CD4-positive, alpha-beta memory T cell (primary cell): ENCODE measurements at regions not wholly inside any gene's neighbourhood (a gene's known extent, or its start where the extent isn't known, plus 50 kb on each side); places are given as distances from the start of the nearest gene placed in this dataset.
A peak's percentile ranks its signal among the peaks of the same experiment; 100 is the strongest.

Experiments used
- CTCF ChIA-PET: fragments of 350-600 bp; sonication (Branson Sonifier 250); formaldehyde crosslinking; loops from one replicate; lab custom pipeline; 2021; ENCODE audit warnings: inconsistent platforms; ENCODE audit not compliant: partially characterized antibody; lab: Charles Lee
- POLR2A ChIA-PET: fragments of 350-600 bp; sonication (Branson Sonifier 250); formaldehyde crosslinking; loops from one replicate; lab custom pipeline; 2021; ENCODE audit not compliant: partially characterized antibody; lab: Charles Lee
- DNase-seq, 5 donors: peaks; one replicate each; pipeline versions ENCODE4 v3.0.0 to v3.0.0-alpha.2; 2020 to 2022; ENCODE audit warnings: mixed read lengths in 1 of 5
- H3K27ac ChIP-seq: one replicate; pipeline ENCODE4 v1.7.0; 2013; ENCODE audit warnings: low read depth, low read length
- H3K27me3 ChIP-seq: 2 replicates; pipeline ENCODE4 v1.7.0; 2013; ENCODE audit warnings: mild to moderate bottlenecking, low read length, moderate library complexity; ENCODE audit not compliant: insufficient read depth
- H3K36me3 ChIP-seq: 2 replicates; pipeline ENCODE4 v1.7.0; 2013; ENCODE audit warnings: mild to moderate bottlenecking, low read length, moderate library complexity; ENCODE audit not compliant: insufficient read depth
- H3K4me1 ChIP-seq: 2 replicates; pipeline ENCODE4 v1.7.0; 2013; ENCODE audit warnings: mild to moderate bottlenecking, low read length, moderate library complexity; ENCODE audit not compliant: insufficient read depth
- H3K4me3 ChIP-seq, 2 donors: one replicate each; pipeline ENCODE4 v1.7.0; 2013; ENCODE audit warnings: low read length in 2 of 2, mild to moderate bottlenecking in 1 of 2
- H3K9me3 ChIP-seq, 2 donors: one replicate each; pipeline ENCODE4 v1.7.0; 2013; ENCODE audit warnings: low read length in 2 of 2, control low read depth in 1 of 2; ENCODE audit not compliant: control insufficient read depth in 1 of 2
- H3K27ac Mint-ChIP-seq, 7 donors: one replicate each; pipeline ENCODE4 v1.8.0; 2020 to 2021; ENCODE audit warnings: mixed read lengths in 7 of 7, mild to moderate bottlenecking in 6 of 7, inconsistent platforms in 3 of 7, moderate library complexity in 3 of 7
- H3K27me3 Mint-ChIP-seq, 2 donors: one replicate each; pipeline ENCODE4 v1.8.0; 2020 to 2021; ENCODE audit warnings: mixed read lengths in 2 of 2
- H3K36me3 Mint-ChIP-seq, 2 donors: one replicate each; pipeline ENCODE4 v1.8.0; 2020 to 2021; ENCODE audit warnings: mixed read lengths in 2 of 2, inconsistent platforms in 1 of 2, mild to moderate bottlenecking in 1 of 2
- H3K4me1 Mint-ChIP-seq, 4 donors: one replicate each; pipeline ENCODE4 v1.8.0; 2020 to 2021; ENCODE audit warnings: mixed read lengths in 4 of 4, mild to moderate bottlenecking in 1 of 4
- H3K4me3 Mint-ChIP-seq, 8 donors: one replicate each; pipeline ENCODE4 v1.8.0; 2020 to 2021; ENCODE audit warnings: mixed read lengths in 8 of 8, mild to moderate bottlenecking in 7 of 8, moderate library complexity in 6 of 8, inconsistent platforms in 3 of 8
- H3K9me3 Mint-ChIP-seq, 8 donors: one replicate each; pipeline ENCODE4 v1.8.0; 2020 to 2021; ENCODE audit warnings: mixed read lengths in 8 of 8, mild to moderate bottlenecking in 5 of 8, inconsistent platforms in 3 of 8, moderate library complexity in 1 of 8
- intact Hi-C: fragments of 100-400 bp; cut with micrococcal nuclease; formaldehyde crosslinking; loops from one replicate; pipeline ENCODE4 v1.15.1; 2023

GRCh38 chr2:48120759-48121242, 193.7 kb upstream of the FOXN2 start:
- no peak for DNase-seq
- no peaks in the 10 kb centered on the region for H3K36me3 Mint-ChIP-seq
- no peaks in the 10 kb centered on the region for H3K9me3 Mint-ChIP-seq
- H3K27ac Mint-ChIP-seq: no peak overlapping the region
- Histone ChIP-seq H3K27me3 (no peaks in the 10 kb centered on the region), H3K4me3 (no peak overlapping the region), H3K9me3 (no peaks in the 10 kb centered on the region), H3K36me3 (no peaks in the 10 kb centered on the region), H3K4me1 (no peaks in the 10 kb centered on the region), H3K27ac (no peak overlapping the region)
- H3K27me3 Mint-ChIP-seq: no peaks in the 10 kb centered on the region
- intact Hi-C loops: no loop called here
- H3K4me3 Mint-ChIP-seq: no peak overlapping the region
- POLR2A ChIA-PET: no interaction called here
- CTCF ChIA-PET: no interaction called here
- peaks cover 0 to 5% (median 1%) of the 10 kb centered on the region in 4 donors for H3K4me1 Mint-ChIP-seq

GRCh38 chr2:48122166-48122565, 192.3 kb upstream of the FOXN2 start:
- no peaks in the 10 kb centered on the region for H3K36me3 ChIP-seq
- H3K9me3 ChIP-seq: no peaks in the 10 kb centered on the region
- intact Hi-C loops: no loop called here
- Mint-ChIP-seq H3K36me3 (no peaks in the 10 kb centered on the region), H3K4me1 (peaks cover 0 to 5% (median 1%) of the 10 kb centered on the region in 4 donors), H3K27ac (peak overlapping the region in 2 of 7 donors; percentile 2 to 60), H3K9me3 (no peaks in the 10 kb centered on the region), H3K4me3 (peak overlapping the region in 1 of 8 donors; percentile 11), H3K27me3 (no peaks in the 10 kb centered on the region)
- no peaks in the 10 kb centered on the region for H3K27me3 ChIP-seq
- POLR2A ChIA-PET: no interaction called here
- H3K27ac ChIP-seq: no peak overlapping the region
- H3K4me1 ChIP-seq: no peaks in the 10 kb centered on the region
- no peak for DNase-seq
- no peak overlapping the region for H3K4me3 ChIP-seq
- CTCF ChIA-PET: interaction anchor here (0.6 kb wide), 1 partner anchor 8 kb away, joined by 5 read pairs; no protein-coding TSS in a partner anchor

- Histone ChIP-seq H3K9me3 (no peaks in the 10 kb centered on the region), H3K4me1 (no peaks in the 10 kb centered on the region), H3K4me3 (no peak overlapping the region), H3K36me3 (no peaks in the 10 kb centered on the region), H3K27me3 (no peaks in the 10 kb centered on the region), H3K27ac (no peak overlapping the region)
- no peaks in the 10 kb centered on the region for H3K36me3 Mint-ChIP-seq
- ChIA-PET POLR2A (no interaction called here), CTCF (interaction anchor here (1.9 kb wide), 1 partner anchor 11 kb away, joined by 4 read pairs; no protein-coding TSS in a partner anchor)
- H3K27me3 Mint-ChIP-seq: no peaks in the 10 kb centered on the region
- no peak overlapping the region for H3K27ac Mint-ChIP-seq
- H3K9me3 Mint-ChIP-seq: peaks cover 0 to 4% (median 0%) of the 10 kb centered on the region in 8 donors
- peaks cover 0 to 5% (median 1%) of the 10 kb centered on the region in 4 donors for H3K4me1 Mint-ChIP-seq
- intact Hi-C loops: no loop called here
- no peak for DNase-seq
- H3K4me3 Mint-ChIP-seq: no peak overlapping the region
Observed at GRCh38 chr2:48124592-48124991, 189.9 kb upstream of the FOXN2 start.

GRCh38 chr2:48126162-48126561, 188.3 kb upstream of the FOXN2 start:
- peaks cover 4 to 8% (median 5%) of the 10 kb centered on the region in 4 donors for H3K4me1 Mint-ChIP-seq
- intact Hi-C loops: no loop called here
- no peak overlapping the region for H3K4me3 Mint-ChIP-seq
- Histone ChIP-seq H3K36me3 (no peaks in the 10 kb centered on the region), H3K4me1 (peaks cover 5% of the 10 kb centered on the region), H3K4me3 (no peak overlapping the region), H3K9me3 (no peaks in the 10 kb centered on the region), H3K27me3 (no peaks in the 10 kb centered on the region), H3K27ac (no peak overlapping the region)
- H3K36me3 Mint-ChIP-seq: no peaks in the 10 kb centered on the region
- H3K27ac Mint-ChIP-seq: no peak overlapping the region
- peaks cover 0 to 4% (median 0%) of the 10 kb centered on the region in 8 donors for H3K9me3 Mint-ChIP-seq
- ChIA-PET POLR2A (no interaction called here), CTCF (no interaction called here)
- no peaks in the 10 kb centered on the region for H3K27me3 Mint-ChIP-seq
- no peak for DNase-seq

GRCh38 chr2:48127612-48128191, 186.8 kb upstream of the FOXN2 start:
- H3K4me1 ChIP-seq: peaks cover 16% of the 10 kb centered on the region
- H3K9me3 ChIP-seq: no peaks in the 10 kb centered on the region
- CTCF ChIA-PET: interaction anchor here (1.0 to 1.2 kb wide), 2 partner anchors 15 to 21 kb away, joined by 3 read pairs; no protein-coding TSS in a partner anchor
- H3K4me3 Mint-ChIP-seq: no peak overlapping the region
- H3K36me3 ChIP-seq: no peaks in the 10 kb centered on the region
- H3K27ac ChIP-seq: no peak overlapping the region
- H3K4me1 Mint-ChIP-seq: peaks cover 10 to 14% (median 11%) of the 10 kb centered on the region in 4 donors
- no peak overlapping the region for H3K4me3 ChIP-seq
- peaks cover 0 to 4% (median 0%) of the 10 kb centered on the region in 8 donors for H3K9me3 Mint-ChIP-seq
- POLR2A ChIA-PET: no interaction called here
- H3K27ac Mint-ChIP-seq: no peak overlapping the region
- H3K27me3 ChIP-seq: no peaks in the 10 kb centered on the region
- intact Hi-C loops: no loop called here
- no peak for DNase-seq
- no peaks in the 10 kb centered on the region for H3K36me3 Mint-ChIP-seq
- H3K27me3 Mint-ChIP-seq: no peaks in the 10 kb centered on the region

GRCh38 chr2:48129293-48129950, 185.1 kb upstream of the FOXN2 start:
- no peak overlapping the region for H3K4me3 Mint-ChIP-seq
- H3K27me3 Mint-ChIP-seq: no peaks in the 10 kb centered on the region
- no peaks in the 10 kb centered on the region for H3K27me3 ChIP-seq
- H3K27ac ChIP-seq: no peak overlapping the region
- peaks cover 16% of the 10 kb centered on the region for H3K4me1 ChIP-seq
- H3K9me3 Mint-ChIP-seq: peaks cover 0 to 4% (median 0%) of the 10 kb centered on the region in 8 donors
- H3K36me3 Mint-ChIP-seq: no peaks in the 10 kb centered on the region
- peaks cover 10 to 13% (median 11%) of the 10 kb centered on the region in 4 donors for H3K4me1 Mint-ChIP-seq
- no peaks in the 10 kb centered on the region for H3K9me3 ChIP-seq
- H3K4me3 ChIP-seq: no peak overlapping the region
- H3K27ac Mint-ChIP-seq: no peak overlapping the region
- ChIA-PET POLR2A (no interaction called here), CTCF (interaction anchor here (0.6 to 1.4 kb wide), 3 partner anchors 7 to 290 kb away, joined by 3 to 5 read pairs (median 5); no protein-coding TSS in a partner anchor)
- DNase-seq: no peak
- H3K36me3 ChIP-seq: no peaks in the 10 kb centered on the region
- intact Hi-C loops: no loop called here

- POLR2A ChIA-PET: no interaction called here
- peak; percentile 21 to 63 (median 40) for DNase-seq
- H3K27ac Mint-ChIP-seq: peak overlapping the region in 6 of 7 donors; percentile 7 to 74 (median 64)
- no peaks in the 10 kb centered on the region for H3K27me3 ChIP-seq
- no peaks in the 10 kb centered on the region for H3K27me3 Mint-ChIP-seq
- H3K27ac ChIP-seq: no peak overlapping the region
- H3K4me3 Mint-ChIP-seq: peak overlapping the region in 1 of 8 donors; percentile 7
- no peaks in the 10 kb centered on the region for H3K36me3 ChIP-seq
- peaks cover 0 to 4% (median 0%) of the 10 kb centered on the region in 8 donors for H3K9me3 Mint-ChIP-seq
- no peaks in the 10 kb centered on the region for H3K9me3 ChIP-seq
- no peak overlapping the region for H3K4me3 ChIP-seq
- H3K4me1 Mint-ChIP-seq: peaks cover 10 to 13% (median 11%) of the 10 kb centered on the region in 4 donors
- H3K36me3 Mint-ChIP-seq: no peaks in the 10 kb centered on the region
- CTCF ChIA-PET: no interaction called here
- H3K4me1 ChIP-seq: peaks cover 16% of the 10 kb centered on the region
- intact Hi-C loops: no loop called here
Observed at GRCh38 chr2:48131539-48132270, 182.8 kb upstream of the FOXN2 start.
